H9 (cell line): ENCODE measurements at regions not wholly inside any gene's neighbourhood (a gene's known extent, or its start where the extent isn't known, plus 50 kb on each side); places are given as distances from the start of the nearest gene placed in this dataset.

ENCODE experiments used
- DNase-seq: peaks from one replicate; pipeline ENCODE4 v3.0.0-alpha.2; 2017
- H2AFZ ChIP-seq: one replicate; pipeline ENCODE4 v1.6.1; 2013; ENCODE audit warnings: mild to moderate bottlenecking, low read length, control low read depth, moderate library complexity
- H2AK5ac ChIP-seq: 2 replicates; pipeline ENCODE4 v1.6.1; 2013; ENCODE audit warnings: low read length, control low read depth, mixed read lengths; ENCODE audit not compliant: insufficient read length
- H2BK120ac ChIP-seq: one replicate; pipeline ENCODE4 v1.6.1; 2013; ENCODE audit warnings: low read depth, mild to moderate bottlenecking, low read length, control low read depth, inconsistent platforms; ENCODE audit not compliant: poor library complexity, severe bottlenecking
- H2BK12ac ChIP-seq: 2 replicates; pipeline ENCODE4 v1.6.1; 2013; ENCODE audit warnings: low read length, control low read depth, mixed read lengths, low read depth; ENCODE audit not compliant: insufficient read length
- H2BK15ac ChIP-seq: 2 replicates; pipeline ENCODE4 v1.6.1; 2013; ENCODE audit warnings: low read depth, low read length, control low read depth
- H2BK20ac ChIP-seq: one replicate; pipeline ENCODE4 v1.6.1; 2013; ENCODE audit warnings: low read depth, mild to moderate bottlenecking, low read length, control low read depth, inconsistent platforms; ENCODE audit not compliant: poor library complexity, severe bottlenecking
- H2BK5ac ChIP-seq: 2 replicates; pipeline ENCODE4 v1.6.1; 2013; ENCODE audit warnings: low read length, control low read depth, mixed read lengths; ENCODE audit not compliant: insufficient read length
- H3K14ac ChIP-seq: 2 replicates; pipeline ENCODE4 v1.6.1; 2013; ENCODE audit warnings: low read length, control low read depth; ENCODE audit not compliant: insufficient read depth
- H3K18ac ChIP-seq: 2 replicates; pipeline ENCODE4 v1.6.1; 2013; ENCODE audit warnings: low read depth, mild to moderate bottlenecking, mixed read lengths, low read length, control low read depth; ENCODE audit not compliant: insufficient read length
- H3K23ac ChIP-seq: 2 replicates; pipeline ENCODE4 v1.6.1; 2013; ENCODE audit warnings: low read length, control low read depth, mixed read lengths, low read depth; ENCODE audit not compliant: insufficient read length
- H3K23me2 ChIP-seq: 2 replicates; pipeline ENCODE4 v1.6.1; 2013; ENCODE audit warnings: low read depth, mild to moderate bottlenecking, mixed read lengths, low read length, control low read depth; ENCODE audit not compliant: insufficient read length, poor library complexity, severe bottlenecking
- H3K27ac ChIP-seq: 2 replicates; pipeline ENCODE4 v1.5.1; 2013; ENCODE audit warnings: low read length, control low read depth, mixed read lengths, low read depth; ENCODE audit not compliant: insufficient read length
- H3K27me3 ChIP-seq: 2 replicates; pipeline ENCODE4 v1.6.1; 2013; ENCODE audit warnings: low read length, control low read depth, inconsistent platforms; ENCODE audit not compliant: insufficient read depth
- H3K4ac ChIP-seq: 2 replicates; pipeline ENCODE4 v1.6.1; 2013; ENCODE audit warnings: low read depth, mild to moderate bottlenecking, control low read depth, inconsistent platforms, low read length, moderate library complexity
- H3K4me1 ChIP-seq: 2 replicates; pipeline ENCODE4 v1.6.1; 2013; ENCODE audit warnings: low read length, control low read depth, inconsistent platforms; ENCODE audit not compliant: insufficient read depth
- H3K4me2 ChIP-seq: 2 replicates; pipeline ENCODE4 v1.6.1; 2013; ENCODE audit warnings: low read length, control low read depth, mixed read lengths; ENCODE audit not compliant: insufficient read length, insufficient read depth
- H3K56ac ChIP-seq: 2 replicates; pipeline ENCODE4 v1.6.1; 2013; ENCODE audit warnings: low read depth, mild to moderate bottlenecking, mixed read lengths, low read length, control low read depth; ENCODE audit not compliant: insufficient read length
- H3K79me1 ChIP-seq: 2 replicates; pipeline ENCODE4 v1.6.1; 2013; ENCODE audit warnings: low read depth, mild to moderate bottlenecking, moderate library complexity, low read length, control low read depth, inconsistent platforms; ENCODE audit not compliant: insufficient read depth, poor library complexity, severe bottlenecking
- H3K79me2 ChIP-seq: 2 replicates; pipeline ENCODE4 v1.6.1; 2013; ENCODE audit warnings: low read length, control low read depth, inconsistent platforms; ENCODE audit not compliant: insufficient read depth
- H3K9ac ChIP-seq: 2 replicates; pipeline ENCODE4 v1.6.1; 2013; ENCODE audit warnings: low read length, control low read depth, mixed read lengths; ENCODE audit not compliant: insufficient read length; ENCODE audit errors: extremely low read depth
- H3K9me3 ChIP-seq: one replicate; pipeline ENCODE4 v1.6.1; 2013; ENCODE audit warnings: low read depth, low read length, inconsistent platforms; ENCODE audit not compliant: control insufficient read depth
- H3T11ph ChIP-seq: one replicate; pipeline ENCODE4 v1.6.1; 2013; ENCODE audit warnings: mild to moderate bottlenecking, low read length, control low read depth, inconsistent platforms
- H4K20me1 ChIP-seq: one replicate; pipeline ENCODE4 v1.6.1; 2013; ENCODE audit not compliant: control insufficient read depth, insufficient read length, insufficient read depth
- H4K5ac ChIP-seq: 2 replicates; pipeline ENCODE4 v1.6.1; 2013; ENCODE audit warnings: low read depth, mild to moderate bottlenecking, mixed read lengths, low read length, control low read depth; ENCODE audit not compliant: insufficient read length
- H4K8ac ChIP-seq: replicated peaks from 2 replicates; pipeline ENCODE4 v1.6.1; 2013; ENCODE audit warnings: low read length, control low read depth, mixed read lengths, low read depth; ENCODE audit not compliant: insufficient read length
- H4K91ac ChIP-seq: 2 replicates; pipeline ENCODE4 v1.6.1; 2013; ENCODE audit warnings: low read depth, mild to moderate bottlenecking, moderate library complexity, mixed read lengths, low read length, control low read depth; ENCODE audit not compliant: insufficient read length
- H3K27ac Mint-ChIP-seq, 3 experiments: 2 replicates in 2 of 3; 3 replicates in 1 of 3; pipeline ENCODE4 v1.8.0; 2020 to 2021; ENCODE audit warnings: mixed read lengths in 3 of 3, mild to moderate bottlenecking in 1 of 3, moderate library complexity in 1 of 3
- H3K27me3 Mint-ChIP-seq: 2 replicates; pipeline ENCODE4 v1.8.0; 2021; ENCODE audit warnings: low read depth, mild to moderate bottlenecking, moderate library complexity, mixed read lengths
- H3K36me3 Mint-ChIP-seq, 3 experiments: 2 replicates in 2 of 3; 3 replicates in 1 of 3; pipeline ENCODE4 v1.8.0; 2020 to 2021; ENCODE audit warnings: low read depth in 3 of 3, mixed read lengths in 3 of 3; ENCODE audit not compliant: insufficient read depth in 1 of 3
- H3K4me1 Mint-ChIP-seq, 2 experiments: 2 replicates each; pipeline ENCODE4 v1.8.0; 2020; ENCODE audit warnings: mixed read lengths in 2 of 2
- H3K4me3 Mint-ChIP-seq, 2 experiments: 2 replicates in 1 of 2; 3 replicates in 1 of 2; pipeline ENCODE4 v1.8.0; 2020 to 2021; ENCODE audit warnings: mild to moderate bottlenecking in 2 of 2, mixed read lengths in 2 of 2, moderate library complexity in 1 of 2
- H3K9me3 Mint-ChIP-seq, 2 experiments: 2 replicates in 1 of 2; 3 replicates in 1 of 2; pipeline ENCODE4 v1.8.0; 2020; ENCODE audit warnings: mild to moderate bottlenecking in 2 of 2, mixed read lengths in 2 of 2, moderate library complexity in 1 of 2
- CTCF ChIP-seq: fragments of 200-600 bp; sonication (generic); conservative IDR thresholded peaks from 3 replicates; pipeline ENCODE4 v1.8.0; 2021; ENCODE audit warnings: antibody characterized with exemption, mild to moderate bottlenecking
- WGBS: extraction: QIAGEN DNeasy Blood & Tissue Kit; methylation state at CpG from one replicate; pipeline ENCODE4 v1.1.7; 2013; ENCODE audit warnings: missing lambda C conversion rate, low lambda C conversion rate, mixed read lengths; ENCODE audit not compliant: insufficient read length; ENCODE audit errors: extremely low coverage; 5-methylcytosine and 5-hydroxymethylcytosine counted together

GRCh38 chr4:126533146-126533805, 1099.5 kb upstream of the INTU start:
- no peak overlapping the region for H4K8ac ChIP-seq
- no peak overlapping the region for H3K4me3 Mint-ChIP-seq
- H3K23ac ChIP-seq, result no peak overlapping the region
- H3K56ac ChIP-seq, result no peak overlapping the region
- H3K9me3 ChIP-seq, result no peaks in the 10 kb centered on the region
- H3K9ac ChIP-seq, result no peak overlapping the region
- H2AFZ ChIP-seq, result no peak overlapping the region
- H2BK20ac ChIP-seq, result no peak overlapping the region
- no peak overlapping the region for H2BK15ac ChIP-seq
- H3K27me3 ChIP-seq, result no peaks in the 10 kb centered on the region
- H3K14ac ChIP-seq, result no peak overlapping the region
- H4K20me1 ChIP-seq, result no peaks in the 10 kb centered on the region
- H3K9me3 Mint-ChIP-seq, result no peaks in the 10 kb centered on the region
- H3K27ac ChIP-seq, result no peak overlapping the region
- no peak overlapping the region for H2AK5ac ChIP-seq
- H3K18ac ChIP-seq, result no peak overlapping the region
- H3K4me1 Mint-ChIP-seq, result peaks cover 4 to 6% of the 10 kb centered on the region in 2 experiments; a peak in 2 of 4 replicates
- H4K91ac ChIP-seq, result no peak overlapping the region
- WGBS, result no CpG with 5 or more reads among the region's 5 CpGs
- no peak overlapping the region for H2BK5ac ChIP-seq
- H3K79me1 ChIP-seq, result no peaks in the 10 kb centered on the region
- H3K4ac ChIP-seq, result no peak overlapping the region
- H3K36me3 Mint-ChIP-seq, result no peaks in the 10 kb centered on the region; a peak in 1 of 7 replicates
- H3K27ac Mint-ChIP-seq, result no peak overlapping the region; a peak in 1 of 7 replicates
- H2BK12ac ChIP-seq, result no peak overlapping the region
- H2BK120ac ChIP-seq, result no peak overlapping the region
- TF ChIP-seq CTCF, result no peak
- H3K27me3 Mint-ChIP-seq, result no peaks in the 10 kb centered on the region
- H3T11ph ChIP-seq, result no peak overlapping the region
- no peak overlapping the region for H4K5ac ChIP-seq
- H3K23me2 ChIP-seq, result no peaks in the 10 kb centered on the region
- H3K4me1 ChIP-seq, result no peaks in the 10 kb centered on the region
- H3K79me2 ChIP-seq, result no peaks in the 10 kb centered on the region
- no peak overlapping the region for H3K4me2 ChIP-seq
- DNase-seq, result no peak
